Muscle of back (tissue), 3 donors: ENCODE measurements at regions not wholly inside any gene's neighbourhood (a gene's known extent, or its start where the extent isn't known, plus 50 kb on each side); places are given as distances from the start of the nearest gene placed in this dataset.
"Not testable (repeated sequence)": the region's sequence is repeated elsewhere in the genome, so short reads cannot be mapped to it uniquely, and the experiment has no call there.

Source experiments
- DNase-seq, 3 donors: peaks; one replicate each; pipeline versions ENCODE4 v3.0.0 to v3.0.0-alpha.2; 2013

- DNase-seq: no peak
These were observed 52.3 kb upstream of the COL5A2 start for GRCh38 chr2:189231719-189232323.

- no peak for DNase-seq
These were observed 53.3 kb upstream of the COL5A2 start for GRCh38 chr2:189232759-189233406.

DNA sequence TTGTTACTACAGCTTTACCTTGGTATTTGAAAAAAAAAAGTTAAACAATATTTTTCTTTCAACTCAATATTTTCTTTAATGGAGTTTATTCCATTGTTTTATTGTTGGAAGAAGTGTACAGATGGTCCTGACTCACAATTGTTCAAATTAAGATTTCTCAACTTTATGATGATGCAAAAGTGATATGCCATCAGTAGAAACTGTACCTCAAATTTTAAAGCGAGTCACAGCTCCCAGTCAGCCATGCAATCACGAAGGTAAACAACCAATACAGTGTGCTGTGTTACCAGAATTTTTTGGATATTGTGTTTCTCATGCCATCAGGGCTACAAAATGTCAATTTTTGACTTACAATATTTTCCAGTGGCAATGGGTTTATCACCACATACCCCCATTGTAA is 54.0 kb upstream of the COL5A2 start:
- no peak for DNase-seq

GRCh38 chr2:189234991-189235390 is 55.4 kb upstream of the COL5A2 start:
- no peak for DNase-seq

DNA sequence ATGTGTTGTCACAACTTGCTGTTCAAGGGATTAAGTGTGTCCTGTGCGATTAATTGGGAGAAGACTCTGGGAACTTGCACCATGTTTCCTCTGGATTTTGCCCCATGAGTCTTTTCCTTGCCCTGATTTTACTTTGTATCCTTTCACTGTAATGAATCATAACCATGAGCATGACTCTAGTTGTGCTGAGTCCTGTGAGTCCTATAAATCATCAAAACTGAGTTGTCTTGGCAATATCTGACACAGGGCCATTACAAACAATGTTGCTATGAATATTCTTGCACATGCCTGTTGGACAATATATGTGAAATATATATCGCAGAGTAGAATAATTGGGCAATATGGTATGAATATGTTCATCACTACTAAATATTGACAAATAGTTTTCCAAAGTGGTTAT is 56.5 kb upstream of the COL5A2 start:
- DNase-seq: no peak

DNA sequence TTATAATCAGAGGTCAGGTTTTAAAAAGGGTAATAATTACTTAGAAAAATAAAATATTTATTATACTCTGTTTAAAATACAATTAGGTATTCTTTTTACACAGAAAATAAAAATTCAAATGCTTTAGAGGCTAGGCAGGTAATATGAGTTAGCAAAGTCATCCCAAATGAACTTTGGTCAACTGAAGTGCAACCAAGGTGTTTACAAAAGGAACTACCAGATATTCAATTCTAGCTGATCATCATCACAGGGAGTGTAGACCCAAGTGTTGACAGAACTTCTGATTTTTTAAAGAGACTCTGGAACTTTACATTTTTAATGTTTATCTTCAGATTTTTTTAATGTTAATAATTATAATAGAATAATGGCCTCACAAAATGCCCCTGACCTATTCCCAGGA is 59.3 kb upstream of the COL5A2 start:
- no peak for DNase-seq

DNA sequence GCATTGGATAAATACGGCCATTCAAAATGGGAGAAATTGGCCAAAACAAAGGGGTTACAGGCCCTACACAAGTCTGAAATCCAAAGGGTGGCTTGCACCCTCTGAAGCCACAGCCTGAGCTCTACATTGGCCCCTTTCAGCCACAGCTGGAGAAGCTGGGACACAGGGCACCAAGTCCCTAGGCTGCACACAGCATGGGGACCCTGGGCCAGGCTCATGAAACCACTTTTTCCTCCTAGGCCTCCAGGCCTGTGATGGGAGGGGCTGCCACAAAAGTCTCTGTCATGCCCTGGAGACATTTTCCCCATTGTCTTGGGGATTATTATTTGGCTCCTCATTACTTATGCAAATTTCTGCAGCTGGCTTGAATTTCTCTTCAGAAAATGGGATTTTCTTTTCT is 64.3 kb upstream of the COL5A2 start:
- DNase-seq: not testable (repeated sequence)

GRCh38 chr2:189247276-189247675 is 67.7 kb upstream of the COL5A2 start:
- DNase-seq: no peak

- peak in 1 of 3 donors; percentile 57 for DNase-seq
These were observed 68.6 kb upstream of the COL5A2 start for GRCh38 chr2:189248141-189248540.

- peak in 1 of 3 donors; percentile 34 for DNase-seq
These were observed 69.6 kb upstream of the COL5A2 start for GRCh38 chr2:189249171-189249570.

GRCh38 chr2:189249901-189250300 is 70.3 kb upstream of the COL5A2 start:
- DNase-seq: no peak

GRCh38 chr2:189252991-189253675 is 73.6 kb upstream of the COL5A2 start:
- DNase-seq: peak in 1 of 3 donors; percentile 75

DNA sequence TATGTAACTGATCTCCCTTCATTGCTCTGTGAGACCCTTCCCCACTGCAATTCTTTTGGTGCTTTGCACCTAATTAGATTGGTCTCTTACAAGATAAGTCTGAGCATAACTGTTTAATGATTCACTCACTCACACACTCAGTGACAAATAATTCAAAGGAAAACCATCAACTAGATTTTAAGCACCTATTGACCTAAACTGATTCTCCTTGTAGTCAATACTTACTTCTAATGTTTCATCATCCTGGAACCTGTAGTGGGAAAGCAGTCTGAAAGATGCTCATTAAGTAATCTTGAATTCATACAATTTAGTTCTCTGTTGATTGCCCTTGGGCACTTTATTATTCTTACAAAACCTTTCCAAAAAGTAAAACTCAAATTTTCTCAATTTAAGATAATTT is 74.3 kb upstream of the COL5A2 start:
- no peak for DNase-seq

GRCh38 chr2:189254268-189254883 is 74.8 kb upstream of the COL5A2 start:
- peak; percentile 75 to 88 (median 77) for DNase-seq

- DNase-seq: no peak
These were observed 76.2 kb upstream of the COL5A2 start for GRCh38 chr2:189255711-189256110.

- DNase-seq: peak in 1 of 3 donors; percentile 69
These were observed 79.2 kb upstream of the COL5A2 start for GRCh38 chr2:189258616-189259365.

- peak in 1 of 3 donors; percentile 56 for DNase-seq
These were observed 80.8 kb upstream of the COL5A2 start for GRCh38 chr2:189260361-189260814.

- peak; percentile 87 to 93 (median 92) for DNase-seq
These were observed 81.9 kb upstream of the COL5A2 start for GRCh38 chr2:189261431-189261841.

DNA sequence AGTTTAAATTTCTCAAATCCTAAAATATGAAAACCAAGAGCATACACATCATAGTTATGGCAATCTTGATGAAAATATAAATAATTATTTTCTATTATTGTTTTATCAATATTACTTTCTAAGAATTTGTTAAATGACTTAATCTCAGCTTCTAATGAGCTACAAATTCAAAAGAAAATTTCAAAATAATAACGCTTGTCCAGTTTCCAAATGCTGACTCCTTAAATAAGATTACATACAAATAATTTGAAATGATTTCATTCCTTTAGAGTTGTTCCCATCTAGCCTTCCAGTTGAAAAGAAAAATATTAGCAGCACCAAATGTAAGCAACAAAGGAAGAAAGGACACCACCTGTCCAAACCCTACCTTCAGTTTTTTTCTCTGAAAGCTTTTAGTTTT is 82.4 kb upstream of the COL5A2 start:
- no peak for DNase-seq

DNA sequence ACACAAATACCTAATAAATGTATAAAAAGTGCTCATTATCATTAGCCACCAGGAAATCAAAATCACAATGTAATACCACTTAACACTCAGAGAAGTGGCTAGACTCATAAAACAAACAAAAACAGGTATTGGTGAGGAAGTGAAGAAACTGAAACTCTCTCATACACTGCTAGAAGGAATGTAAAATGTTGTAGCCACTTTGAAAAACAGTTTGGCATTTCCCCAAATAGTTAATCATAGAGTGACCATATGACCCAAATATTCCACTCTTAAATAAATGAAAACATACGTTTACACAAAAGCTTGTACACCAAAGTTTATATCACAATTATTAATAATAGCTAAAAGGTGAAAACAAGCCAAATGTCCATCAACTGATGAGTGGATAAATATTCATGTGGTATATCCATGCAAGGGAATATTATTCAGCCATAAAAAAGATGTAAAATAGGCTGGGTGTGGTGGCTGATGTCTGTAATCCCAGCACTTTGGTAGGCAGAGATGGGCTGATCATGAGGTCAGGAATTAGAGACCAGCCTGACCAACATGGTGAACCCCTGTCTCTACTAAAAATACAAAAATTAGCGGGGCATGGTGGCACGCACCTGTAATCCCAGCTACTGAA is 86.2 kb upstream of the COL5A2 start:
- no peak for DNase-seq

- DNase-seq: no peak
These were observed 87.9 kb upstream of the COL5A2 start for GRCh38 chr2:189267491-189267890.
